TTC549 (cell line): ENCODE measurements at regions not wholly inside any gene's neighbourhood (a gene's known extent, or its start where the extent isn't known, plus 50 kb on each side); places are given as distances from the start of the nearest gene placed in this dataset.

ENCODE experiments used
- FAIRE-seq: peaks from 2 replicates; lab custom pipeline; 2012; peaks lifted over from hg19 to GRCh38; lab: Jason Lieb, UNC

- FAIRE-seq, result no peak
Measured at GRCh38 chr10:42973870-42974692, 102.8 kb upstream of the RET start.

GRCh38 chr10:42974693-42975002 is 102.2 kb upstream of the RET start:
- FAIRE-seq, result no peak

GRCh38 chr10:42975005-42975493 is 101.8 kb upstream of the RET start:
- FAIRE-seq, result no peak

GRCh38 chr10:42975558-42976340 is 101.1 kb upstream of the RET start:
- FAIRE-seq, result no peak

- FAIRE-seq, result no peak
Measured at GRCh38 chr10:42976351-42977031, 100.4 kb upstream of the RET start.

GRCh38 chr10:42977032-42977416 is 99.8 kb upstream of the RET start:
- no peak for FAIRE-seq

GRCh38 chr10:42979181-42979580 is 97.7 kb upstream of the RET start:
- no peak for FAIRE-seq

- FAIRE-seq, result no peak
Measured at GRCh38 chr10:42979721-42980467, 97.0 kb upstream of the RET start.

GRCh38 chr10:42980553-42981357 is 96.1 kb upstream of the RET start:
- no peak for FAIRE-seq

GRCh38 chr10:42981358-42982236 is 95.3 kb upstream of the RET start:
- no peak for FAIRE-seq

GRCh38 chr10:42982891-42983506 is 93.9 kb upstream of the RET start:
- no peak for FAIRE-seq

GRCh38 chr10:42983591-42983990 is 93.3 kb upstream of the RET start:
- no peak for FAIRE-seq

GRCh38 chr10:42984035-42984610 is 92.7 kb upstream of the RET start:
- no peak for FAIRE-seq

GRCh38 chr10:42984761-42985325 is 92.0 kb upstream of the RET start:
- no peak for FAIRE-seq

GRCh38 chr10:42985436-42986316 is 91.2 kb upstream of the RET start:
- FAIRE-seq, result no peak

GRCh38 chr10:42986633-42987032 is 90.2 kb upstream of the RET start:
- no peak for FAIRE-seq

- no peak for FAIRE-seq
Measured at GRCh38 chr10:42987121-42987541, 89.7 kb upstream of the RET start.

- no peak for FAIRE-seq
Measured at GRCh38 chr10:42987575-42987974, 89.3 kb upstream of the RET start.
